ENCODE measurements at regions not wholly inside any gene's neighbourhood (a gene's known extent, or its start where the extent isn't known, plus 50 kb on each side); places are given as distances from the start of the nearest gene placed in this dataset.

- intact Hi-C loops (cut with DNase I; ENCODE audit: low total_unique reads), result no loop called here
- no peaks in the 10 kb centered on the region for H3K9me3 ChIP-seq
- no peaks in the 10 kb centered on the region for H3K27me3 ChIP-seq
- TF ChIP-seq, protein P1, sequence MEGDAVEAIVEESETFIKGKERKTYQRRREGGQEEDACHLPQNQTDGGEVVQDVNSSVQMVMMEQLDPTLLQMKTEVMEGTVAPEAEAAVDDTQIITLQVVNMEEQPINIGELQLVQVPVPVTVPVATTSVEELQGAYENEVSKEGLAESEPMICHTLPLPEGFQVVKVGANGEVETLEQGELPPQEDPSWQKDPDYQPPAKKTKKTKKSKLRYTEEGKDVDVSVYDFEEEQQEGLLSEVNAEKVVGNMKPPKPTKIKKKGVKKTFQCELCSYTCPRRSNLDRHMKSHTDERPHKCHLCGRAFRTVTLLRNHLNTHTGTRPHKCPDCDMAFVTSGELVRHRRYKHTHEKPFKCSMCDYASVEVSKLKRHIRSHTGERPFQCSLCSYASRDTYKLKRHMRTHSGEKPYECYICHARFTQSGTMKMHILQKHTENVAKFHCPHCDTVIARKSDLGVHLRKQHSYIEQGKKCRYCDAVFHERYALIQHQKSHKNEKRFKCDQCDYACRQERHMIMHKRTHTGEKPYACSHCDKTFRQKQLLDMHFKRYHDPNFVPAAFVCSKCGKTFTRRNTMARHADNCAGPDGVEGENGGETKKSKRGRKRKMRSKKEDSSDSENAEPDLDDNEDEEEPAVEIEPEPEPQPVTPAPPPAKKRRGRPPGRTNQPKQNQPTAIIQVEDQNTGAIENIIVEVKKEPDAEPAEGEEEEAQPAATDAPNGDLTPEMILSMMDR (IDR thresholded peaks at IDR 0.05), result no peak
- TF ChIP-seq POLR2A (IDR thresholded peaks at IDR 0.05), result no peak
- no peaks in the 10 kb centered on the region for H3K36me3 ChIP-seq (ENCODE audit: low read depth, missing control alignments)
- H3K27ac ChIP-seq, result no peak overlapping the region
- DNase-seq, result no peak
- no peaks in the 10 kb centered on the region for H3K4me1 ChIP-seq
- WGBS, 2 donors, result 76 to 79% methylated on average over 3 of the region's 3 CpGs
- no peak overlapping the region for H3K4me3 ChIP-seq
Observed at GRCh38 chr16:60605176-60605575, 1431.1 kb downstream of the CDH8 start.

GRCh38 chr16:60586493-60586892 lies 1449.7 kb downstream of the CDH8 start:
- intact Hi-C loops (cut with DNase I; ENCODE audit: low total_unique reads), result no loop called here
- H3K4me1 ChIP-seq, result no peaks in the 10 kb centered on the region
- H3K36me3 ChIP-seq (ENCODE audit: low read depth, missing control alignments), result no peaks in the 10 kb centered on the region
- H3K4me3 ChIP-seq, result no peak overlapping the region
- no peaks in the 10 kb centered on the region for H3K27me3 ChIP-seq
- DNase-seq, result no peak
- no peaks in the 10 kb centered on the region for H3K9me3 ChIP-seq
- 50 to 66% methylated on average over 2 of the region's 2 CpGs for WGBS, 2 donors
- no peak for TF ChIP-seq POLR2A (IDR thresholded peaks at IDR 0.05)
- TF ChIP-seq, protein P1 (IDR thresholded peaks at IDR 0.05), result no peak
- no peak overlapping the region for H3K27ac ChIP-seq

DNA sequence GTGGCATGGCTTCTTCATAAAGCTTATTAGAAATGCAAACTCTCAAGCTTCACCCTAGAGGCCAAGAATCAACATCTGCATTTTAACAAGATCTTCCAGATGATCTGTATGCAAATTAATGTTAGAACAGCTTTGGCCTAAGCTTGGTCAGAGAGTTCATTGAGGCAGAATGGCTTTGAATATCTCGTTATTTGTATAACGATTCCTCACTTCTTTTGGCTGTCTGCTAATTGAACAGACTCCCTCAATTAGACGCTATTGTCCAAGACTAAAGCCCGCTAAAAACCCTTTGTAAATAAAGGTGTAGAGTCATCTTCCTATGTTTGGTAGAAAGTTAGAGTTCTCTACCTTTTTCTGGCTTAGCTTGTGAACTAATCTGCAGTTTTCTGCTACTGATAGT lies 1453.7 kb downstream of the CDH8 start:
- H3K27me3 ChIP-seq, result no peaks in the 10 kb centered on the region
- H3K4me1 ChIP-seq, result no peaks in the 10 kb centered on the region
- H3K4me3 ChIP-seq, result no peak overlapping the region
- 81 to 82% methylated on average over 4 of the region's 4 CpGs for WGBS, 2 donors
- H3K36me3 ChIP-seq (ENCODE audit: low read depth, missing control alignments), result no peaks in the 10 kb centered on the region
- DNase-seq, result no peak
- intact Hi-C loops (cut with DNase I; ENCODE audit: low total_unique reads), result no loop called here
- no peaks in the 10 kb centered on the region for H3K9me3 ChIP-seq
- TF ChIP-seq, protein P1 (IDR thresholded peaks at IDR 0.05), result no peak
- TF ChIP-seq POLR2A (IDR thresholded peaks at IDR 0.05), result no peak
- no peak overlapping the region for H3K27ac ChIP-seq

GRCh38 chr16:60566901-60567300 lies 1469.3 kb downstream of the CDH8 start:
- Histone ChIP-seq H3K27me3 (no peaks in the 10 kb centered on the region), H3K9me3 (no peaks in the 10 kb centered on the region), H3K27ac (no peak overlapping the region), H3K4me1 (no peaks in the 10 kb centered on the region), H3K4me3 (no peak overlapping the region), H3K36me3 (ENCODE audit: low read depth, missing control alignments) (no peaks in the 10 kb centered on the region)
- TF ChIP-seq, protein P1 (IDR thresholded peaks at IDR 0.05), result no peak
- TF ChIP-seq POLR2A (IDR thresholded peaks at IDR 0.05), result no peak
- intact Hi-C loops (cut with DNase I; ENCODE audit: low total_unique reads), result no loop called here
- no peak for DNase-seq

GRCh38 chr16:60564588-60564987 lies 1471.7 kb downstream of the CDH8 start:
- intact Hi-C loops (cut with DNase I; ENCODE audit: low total_unique reads), result no loop called here
- no peak for DNase-seq
- no peak overlapping the region for H3K4me3 ChIP-seq
- WGBS, 2 donors, result 79 to 93% methylated on average over 2 of the region's 2 CpGs
- no peak overlapping the region for H3K27ac ChIP-seq
- no peak for TF ChIP-seq POLR2A (IDR thresholded peaks at IDR 0.05)
- TF ChIP-seq, protein P1 (IDR thresholded peaks at IDR 0.05), result no peak
- H3K4me1 ChIP-seq, result no peaks in the 10 kb centered on the region
- H3K9me3 ChIP-seq, result no peaks in the 10 kb centered on the region
- no peaks in the 10 kb centered on the region for H3K36me3 ChIP-seq (ENCODE audit: low read depth, missing control alignments)
- H3K27me3 ChIP-seq, result no peaks in the 10 kb centered on the region

All from testis (tissue), 2 donors.